ENCODE measurements at regions not wholly inside any gene's neighbourhood (a gene's known extent, or its start where the extent isn't known, plus 50 kb on each side); places are given as distances from the start of the nearest gene placed in this dataset.
"Not testable (repeated sequence)": the region's sequence is repeated elsewhere in the genome, so short reads cannot be mapped to it uniquely, and the experiment has no call there.

- no peak for DNase-seq (ENCODE audit: low spot score)
These were observed 343.0 kb upstream of the NCAM1 start for GRCh38 chr11:112617977-112618826.

- DNase-seq (ENCODE audit: low spot score), result no peak
These were observed 342.1 kb upstream of the NCAM1 start for GRCh38 chr11:112619106-112619505.

- no peak for DNase-seq (ENCODE audit: low spot score)
These were observed 340.4 kb upstream of the NCAM1 start for GRCh38 chr11:112620621-112621394.

- DNase-seq (ENCODE audit: low spot score), result no peak
These were observed 338.2 kb upstream of the NCAM1 start for GRCh38 chr11:112623057-112623456.

- DNase-seq (ENCODE audit: low spot score), result no peak
These were observed 336.8 kb upstream of the NCAM1 start for GRCh38 chr11:112624431-112624830.

- DNase-seq (ENCODE audit: low spot score), result not testable (repeated sequence)
These were observed 336.2 kb upstream of the NCAM1 start for GRCh38 chr11:112624971-112625370.

GRCh38 chr11:112625814-112626213, 335.4 kb upstream of the NCAM1 start:
- DNase-seq (ENCODE audit: low spot score), result no peak

GRCh38 chr11:112626731-112627130, 334.5 kb upstream of the NCAM1 start:
- no peak for DNase-seq (ENCODE audit: low spot score)

GRCh38 chr11:112627588-112628045, 333.6 kb upstream of the NCAM1 start:
- no peak for DNase-seq (ENCODE audit: low spot score)

GRCh38 chr11:112628676-112629075, 332.5 kb upstream of the NCAM1 start:
- DNase-seq (ENCODE audit: low spot score), result no peak

GRCh38 chr11:112630496-112630895, 330.7 kb upstream of the NCAM1 start:
- DNase-seq (ENCODE audit: low spot score), result no peak

- DNase-seq (ENCODE audit: low spot score), result no peak
These were observed 329.9 kb upstream of the NCAM1 start for GRCh38 chr11:112631333-112631732.

GRCh38 chr11:112632866-112633505, 328.2 kb upstream of the NCAM1 start:
- DNase-seq (ENCODE audit: low spot score), result no peak

- no peak for DNase-seq (ENCODE audit: low spot score)
These were observed 326.7 kb upstream of the NCAM1 start for GRCh38 chr11:112634551-112634950.

- no peak for DNase-seq (ENCODE audit: low spot score)
These were observed 326.1 kb upstream of the NCAM1 start for GRCh38 chr11:112634995-112635737.

GRCh38 chr11:112637076-112637475, 324.1 kb upstream of the NCAM1 start:
- DNase-seq (ENCODE audit: low spot score), result no peak

GRCh38 chr11:112637876-112638275, 323.3 kb upstream of the NCAM1 start:
- DNase-seq (ENCODE audit: low spot score), result no peak

GRCh38 chr11:112639469-112639868, 321.8 kb upstream of the NCAM1 start:
- no peak for DNase-seq (ENCODE audit: low spot score)

- DNase-seq (ENCODE audit: low spot score), result no peak
These were observed 317.8 kb upstream of the NCAM1 start for GRCh38 chr11:112643416-112643815.

GRCh38 chr11:112644410-112645131, 316.6 kb upstream of the NCAM1 start:
- DNase-seq (ENCODE audit: low spot score), result no peak

- DNase-seq (ENCODE audit: low spot score), result no peak
These were observed 311.4 kb upstream of the NCAM1 start for GRCh38 chr11:112649856-112650255.

Measured in activated CD4-positive, alpha-beta T cell treated with anti-CD3 and anti-CD28 coated beads, Interleukin-2, Interleukin-4, amounts not matched to agents 100 ng/mL and 50 ng/mL, durations not matched to agents 16 hours and 8 hours (primary cell).